GM18519 (cell line): ENCODE measurements at regions not wholly inside any gene's neighbourhood (a gene's known extent, or its start where the extent isn't known, plus 50 kb on each side); places are given as distances from the start of the nearest gene placed in this dataset.

ENCODE experiments used
- ATAC-seq: cut with Tn5 transposase; IDR thresholded peaks from one replicate; pipeline ENCODE4 v1.9.1; 2021; ENCODE audit warnings: mild to moderate bottlenecking, moderate library complexity; ENCODE audit not compliant: unreplicated experiment, low FRiP score

DNA sequence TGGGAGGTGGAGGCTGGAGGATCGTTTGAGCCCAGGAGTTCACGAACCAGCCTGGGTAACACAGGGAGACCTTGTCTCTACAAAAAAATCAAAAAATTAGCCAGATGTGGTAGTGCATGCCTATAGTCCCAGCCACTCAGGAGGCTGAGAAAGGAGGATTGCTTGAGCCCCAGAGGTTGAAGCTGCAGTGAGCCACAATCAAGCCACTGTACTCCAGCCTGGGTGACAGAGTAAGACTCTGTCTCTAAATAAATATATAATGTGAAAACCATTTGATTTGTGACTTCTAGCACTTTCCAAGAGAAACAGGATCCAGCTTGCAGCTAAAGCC is 459.1 kb downstream of the SOX9 start:
- no peak for ATAC-seq

DNA sequence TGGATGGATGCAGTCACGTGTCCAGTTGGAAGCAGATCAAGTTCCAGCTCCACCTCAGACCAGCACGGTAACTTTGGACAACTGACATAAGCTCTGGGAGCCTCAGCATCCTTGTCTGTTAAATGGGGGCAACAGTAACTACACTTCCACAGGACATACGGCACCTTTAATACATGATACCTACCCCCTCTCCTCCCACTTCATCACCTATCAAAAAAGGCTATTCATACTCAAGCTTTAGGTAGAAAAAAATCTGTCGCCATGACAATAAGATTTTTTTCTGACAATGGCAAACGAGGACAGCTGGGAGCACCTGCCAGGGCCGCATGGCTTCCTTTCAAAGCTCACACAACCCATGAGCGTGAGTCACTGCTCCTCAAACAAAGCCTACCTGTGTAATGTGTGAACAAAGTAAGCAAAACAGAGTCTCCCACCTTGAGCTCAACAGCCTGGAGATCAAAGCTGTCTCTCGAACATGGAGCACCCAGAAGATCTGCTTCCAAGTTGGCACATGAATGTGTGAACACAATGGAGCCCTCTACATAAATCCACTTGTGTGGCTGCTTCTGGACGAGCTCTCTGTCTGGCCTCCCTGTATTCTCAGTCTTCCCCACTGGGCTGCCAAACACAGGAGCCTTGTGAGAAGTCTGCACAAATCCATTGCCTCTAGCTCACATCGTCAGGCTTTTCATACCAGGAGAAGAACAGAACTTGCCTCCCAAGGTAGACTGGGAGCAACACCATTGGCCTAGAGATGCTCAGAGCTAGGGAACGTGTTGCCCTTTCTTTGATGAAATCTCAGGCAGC is 459.7 kb downstream of the SOX9 start:
- ATAC-seq, result no peak

DNA sequence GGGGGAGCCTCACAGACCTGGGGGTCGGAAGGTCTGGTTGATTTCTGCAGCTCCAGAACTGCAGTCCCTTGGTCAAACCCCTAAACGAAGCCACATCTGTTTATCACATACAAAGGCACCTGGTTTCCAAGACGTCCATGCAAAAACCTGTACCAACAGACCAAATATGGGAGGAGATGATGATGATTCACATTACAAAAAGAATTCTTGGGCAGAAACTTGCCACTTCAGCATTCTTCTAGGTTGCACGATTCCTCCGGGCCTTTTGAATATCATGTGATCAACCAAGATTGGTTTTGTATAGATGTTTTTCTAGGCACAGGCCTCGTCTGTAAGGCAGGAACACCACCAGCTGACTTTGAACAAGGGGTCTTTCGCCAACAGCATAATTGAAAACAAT is 466.3 kb downstream of the SOX9 start:
- ATAC-seq, result no peak

DNA sequence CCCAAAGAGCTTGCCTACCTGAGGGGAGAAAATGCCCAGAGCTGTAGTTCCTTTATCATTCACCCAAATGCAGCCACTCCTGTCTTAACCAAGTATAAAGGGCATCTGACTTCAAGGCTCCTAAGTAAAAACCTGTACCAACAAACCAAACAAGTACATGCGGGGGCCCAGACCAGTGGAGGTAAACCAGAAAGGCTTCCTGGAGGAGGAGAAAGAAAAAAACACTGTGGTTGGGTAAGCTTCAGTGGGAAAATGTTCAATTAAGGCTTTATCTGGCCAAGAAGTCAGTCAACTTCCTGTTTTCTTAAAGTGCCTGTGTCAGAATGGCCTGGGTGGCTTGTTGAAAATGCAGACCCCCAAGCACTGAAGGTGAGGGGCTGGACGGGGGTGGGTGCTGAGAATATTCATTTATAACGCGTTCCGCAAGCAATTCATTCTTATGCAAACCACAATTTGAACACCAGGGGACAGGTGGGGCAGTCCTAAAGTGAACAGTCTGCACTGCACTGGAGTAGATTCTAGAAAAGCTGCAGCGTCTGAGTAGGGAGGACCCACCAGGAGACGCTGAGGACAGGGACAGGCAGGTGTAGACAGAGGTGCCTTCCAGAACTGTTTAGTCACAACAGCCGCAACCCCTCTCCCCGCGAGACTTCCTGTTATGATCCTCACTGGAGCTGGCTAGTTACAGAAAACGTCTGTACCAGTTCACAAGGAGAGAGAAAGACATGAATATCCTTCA is 467.1 kb downstream of the SOX9 start:
- ATAC-seq, result no peak

DNA sequence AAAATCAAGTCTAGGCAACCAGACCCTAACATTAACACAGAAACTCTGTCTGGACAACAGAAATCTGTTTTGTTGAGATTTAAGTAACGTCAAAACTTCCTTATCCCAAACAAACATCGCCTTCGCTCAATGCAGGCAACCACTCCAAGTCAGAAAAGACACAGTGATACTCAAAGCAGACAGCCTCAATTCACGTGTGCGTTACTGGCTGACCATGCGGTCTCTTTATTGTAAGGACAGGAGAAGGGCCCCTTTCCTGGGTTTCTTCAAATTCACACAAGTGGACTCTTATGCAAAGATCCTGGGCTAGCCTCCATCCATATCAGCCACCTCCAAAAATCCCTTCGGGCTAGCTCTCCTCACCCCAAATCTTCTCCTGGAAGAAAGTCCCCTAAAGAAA is 467.7 kb downstream of the SOX9 start:
- no peak for ATAC-seq

DNA sequence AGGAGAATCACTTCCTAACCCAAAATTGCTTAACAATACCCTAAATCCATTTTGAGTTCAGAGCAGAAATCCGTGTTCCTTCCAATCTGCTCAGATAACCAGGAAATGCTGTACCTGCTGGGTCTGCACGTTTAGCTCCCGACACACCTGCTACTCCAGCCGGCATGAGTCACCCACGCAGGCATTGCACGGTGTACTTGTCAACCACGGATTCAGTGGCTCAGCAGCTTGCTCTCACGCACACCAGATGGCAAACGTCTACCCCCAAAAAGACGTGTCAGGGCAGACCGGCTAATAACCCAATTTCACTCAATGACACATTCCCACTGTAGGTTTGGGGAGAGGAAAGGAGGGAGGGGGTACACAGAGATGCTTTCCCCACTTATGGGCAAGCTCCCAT is 468.1 kb downstream of the SOX9 start:
- no peak for ATAC-seq

DNA sequence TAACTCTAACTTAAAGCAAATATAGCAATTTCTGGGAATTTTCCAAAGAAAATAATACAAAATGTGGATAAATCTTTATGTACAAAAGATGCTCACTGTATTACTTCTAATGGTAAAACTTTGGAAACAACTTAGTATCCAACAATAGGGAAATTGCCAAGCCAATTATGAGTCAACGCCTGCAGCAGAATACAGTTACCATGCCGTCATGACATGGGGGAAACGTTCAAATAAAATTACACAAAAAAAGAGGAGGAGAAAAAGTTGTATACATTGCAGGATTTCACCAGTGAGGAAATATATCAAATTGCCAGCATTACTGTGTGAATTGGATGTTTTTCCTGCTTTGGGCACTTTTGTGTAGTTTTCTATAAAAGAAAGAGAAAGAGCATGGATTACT is 469.6 kb downstream of the SOX9 start:
- no peak for ATAC-seq

DNA sequence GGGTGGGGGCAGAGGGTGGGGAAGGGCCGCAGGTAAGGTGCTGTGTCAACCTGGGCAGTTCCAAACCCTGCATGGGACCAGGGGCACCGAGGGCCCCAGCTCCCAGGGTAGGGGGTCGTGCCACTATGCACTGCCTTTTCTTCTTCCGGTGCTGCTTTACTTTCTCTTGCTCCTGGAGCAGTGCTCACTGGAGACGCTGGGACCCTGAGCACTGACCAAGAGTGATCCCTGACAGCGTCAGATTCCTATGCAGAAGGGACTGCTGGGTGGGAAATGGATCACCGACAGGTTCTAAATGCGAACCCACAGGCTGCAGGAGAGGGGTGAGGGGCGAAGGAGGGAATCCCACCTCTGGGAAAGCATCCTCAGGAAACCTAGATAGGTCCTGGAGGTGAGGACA is 470.1 kb downstream of the SOX9 start:
- no peak for ATAC-seq

DNA sequence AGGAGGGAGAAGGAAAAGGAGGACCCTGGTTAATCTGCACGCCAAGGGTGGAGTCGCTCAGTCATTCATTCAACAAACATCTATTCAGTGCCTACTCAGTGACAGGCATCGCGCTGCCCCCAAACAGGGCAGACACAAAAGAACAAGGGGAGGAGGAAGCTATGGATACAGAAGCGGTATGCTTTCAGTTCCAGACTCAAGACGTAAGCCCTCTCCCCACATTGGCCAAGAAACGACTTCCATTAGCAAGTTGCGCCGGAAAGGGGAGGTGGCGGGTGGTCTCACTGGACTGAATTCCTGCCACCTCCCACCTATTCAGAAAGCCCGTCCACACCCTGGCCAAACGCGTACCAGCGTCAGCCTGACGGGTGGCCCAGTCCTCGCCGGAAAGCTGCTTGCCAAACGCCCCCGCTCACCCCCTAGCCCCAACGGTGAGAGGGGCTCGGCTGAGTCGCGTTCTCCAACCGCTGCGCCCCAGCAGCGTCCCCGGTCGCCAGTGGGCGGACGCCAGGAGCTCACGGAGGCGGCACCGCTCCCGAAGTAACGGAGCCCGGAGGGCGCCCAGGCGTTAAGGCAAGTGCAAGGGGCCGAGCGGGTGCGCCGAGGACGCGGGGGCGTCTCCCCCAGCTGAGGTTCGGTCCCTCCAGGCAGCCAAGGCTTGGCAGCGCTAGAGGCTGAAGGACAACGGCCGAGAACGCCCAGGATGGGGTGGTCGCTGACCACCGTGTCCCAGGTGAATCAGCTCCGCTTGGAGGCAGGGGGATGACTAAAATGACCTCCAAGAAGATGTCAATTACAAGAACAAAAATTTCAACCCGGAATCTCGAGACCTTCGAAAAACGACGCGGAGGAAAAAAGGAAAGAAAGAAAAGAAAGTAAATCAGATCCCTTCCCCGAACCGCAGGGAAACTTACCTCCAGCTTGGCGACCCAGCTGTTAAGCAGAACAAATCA is 470.7 kb downstream of the SOX9 start:
- ATAC-seq, result no peak

DNA sequence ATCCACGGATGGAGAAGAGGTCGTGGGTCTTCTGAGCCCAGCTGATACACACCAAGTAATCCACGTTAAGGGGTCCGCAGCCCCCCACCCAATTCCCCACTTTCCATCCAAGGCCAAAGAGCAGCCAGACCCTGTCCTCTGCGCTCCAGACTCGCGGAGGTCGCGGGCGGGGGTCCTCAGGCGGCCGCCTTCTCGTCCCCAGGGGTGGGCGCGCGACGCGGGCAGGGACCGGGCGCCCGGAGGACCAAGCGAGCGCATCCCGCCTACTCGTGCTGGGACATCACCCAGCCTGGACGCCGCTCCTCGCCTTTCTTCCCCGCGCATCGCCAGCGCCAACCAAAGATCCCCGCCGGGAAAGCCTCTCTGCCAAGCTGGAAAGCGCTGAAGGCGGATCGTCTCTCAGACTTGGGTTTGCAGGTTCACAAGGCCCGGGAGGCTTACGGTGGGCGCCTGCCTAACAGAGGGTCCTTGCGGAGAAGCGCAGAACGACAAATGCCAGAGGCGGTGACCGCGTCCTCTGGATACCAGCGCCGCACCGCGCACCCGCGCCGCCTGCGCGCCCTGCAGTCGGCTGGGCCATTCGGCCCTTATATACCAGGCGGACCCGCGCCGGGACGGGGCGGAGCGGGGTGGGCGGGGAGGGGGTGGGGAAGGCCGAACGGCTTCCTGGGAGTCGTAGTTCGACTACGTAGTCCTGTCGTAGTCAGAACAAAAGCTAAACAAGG is 471.6 kb downstream of the SOX9 start:
- no peak for ATAC-seq

DNA sequence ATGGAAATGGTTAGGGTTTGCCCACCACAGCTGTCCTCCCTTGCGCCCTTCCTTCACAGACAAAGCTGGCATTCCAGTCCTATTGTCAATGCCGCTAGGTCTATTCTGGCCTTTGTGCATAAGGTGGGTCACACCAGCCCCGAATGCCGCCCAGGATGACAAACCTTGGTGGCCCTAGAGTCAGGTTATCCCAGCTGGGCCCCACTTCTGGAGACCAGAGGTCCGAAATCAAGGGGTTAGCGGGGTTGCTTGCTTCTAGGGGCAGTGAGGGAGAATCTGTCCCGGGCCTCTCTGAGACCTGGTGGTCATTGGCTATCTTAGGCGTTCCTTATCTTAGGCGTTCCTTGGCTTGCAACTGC is 472.1 kb downstream of the SOX9 start:
- ATAC-seq, result no peak

DNA sequence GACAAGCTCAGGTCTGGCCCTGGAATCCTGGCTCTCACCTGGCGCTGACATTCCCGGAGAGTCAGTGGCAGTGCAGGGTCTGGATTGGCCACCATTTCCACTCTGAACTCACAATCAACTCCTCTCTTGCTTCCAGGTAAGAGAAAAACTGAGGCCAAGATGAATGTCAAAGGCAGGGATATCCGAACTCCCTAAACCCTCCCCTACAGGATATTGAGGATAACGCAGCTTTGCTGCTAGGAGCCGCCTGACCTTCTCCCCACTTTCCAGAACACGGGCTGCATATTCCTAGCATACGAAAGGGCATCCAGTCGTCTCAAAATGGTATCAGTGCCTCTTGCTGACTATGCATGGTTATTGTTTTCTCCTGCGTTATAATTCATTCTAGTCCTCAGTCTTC is 473.4 kb downstream of the SOX9 start:
- no peak for ATAC-seq
